GM12864 (cell line): ENCODE measurements at regions not wholly inside any gene's neighbourhood (a gene's known extent, or its start where the extent isn't known, plus 50 kb on each side); places are given as distances from the start of the nearest gene placed in this dataset.

ENCODE experiments used
- DNase-seq: peaks from one replicate; pipeline ENCODE4 v3.0.0-alpha.2; 2011; ENCODE audit warnings: low read depth
- H3K4me3 ChIP-seq: 2 replicates; pipeline ENCODE4 v1.5.1; 2011; ENCODE audit warnings: mild to moderate bottlenecking, low read depth, low read length, control low read depth
- TF ChIP-seq, protein P1 (sequence below): IDR thresholded peaks from 2 replicates; pipeline ENCODE4 v1.5.1; 2011; ENCODE audit warnings: low read depth, mild to moderate bottlenecking, moderate library complexity, low read length, control low read depth, inconsistent platforms; ENCODE audit errors: missing control alignments

DNA sequence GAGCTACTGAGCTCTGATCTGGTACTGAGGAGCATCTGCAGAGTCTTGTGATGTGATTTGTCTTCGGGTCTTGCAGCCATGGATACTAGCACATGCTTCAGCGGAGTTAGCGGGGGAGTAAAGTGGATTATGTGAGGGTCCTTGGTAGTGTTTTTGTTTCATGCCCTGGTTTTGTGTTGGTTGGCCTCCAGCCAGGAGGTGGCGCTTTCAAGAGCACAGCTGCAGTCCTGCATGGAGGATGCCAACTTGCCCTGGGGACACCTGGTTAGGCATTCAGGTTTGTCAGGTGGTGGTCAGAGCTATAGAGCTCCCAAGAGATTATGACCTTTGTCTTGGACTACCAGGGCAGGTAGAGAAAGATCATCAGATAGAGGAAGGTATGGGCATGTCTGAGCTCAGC is 185.8 kb upstream of the CDH6 start:
- TF ChIP-seq, protein P1, sequence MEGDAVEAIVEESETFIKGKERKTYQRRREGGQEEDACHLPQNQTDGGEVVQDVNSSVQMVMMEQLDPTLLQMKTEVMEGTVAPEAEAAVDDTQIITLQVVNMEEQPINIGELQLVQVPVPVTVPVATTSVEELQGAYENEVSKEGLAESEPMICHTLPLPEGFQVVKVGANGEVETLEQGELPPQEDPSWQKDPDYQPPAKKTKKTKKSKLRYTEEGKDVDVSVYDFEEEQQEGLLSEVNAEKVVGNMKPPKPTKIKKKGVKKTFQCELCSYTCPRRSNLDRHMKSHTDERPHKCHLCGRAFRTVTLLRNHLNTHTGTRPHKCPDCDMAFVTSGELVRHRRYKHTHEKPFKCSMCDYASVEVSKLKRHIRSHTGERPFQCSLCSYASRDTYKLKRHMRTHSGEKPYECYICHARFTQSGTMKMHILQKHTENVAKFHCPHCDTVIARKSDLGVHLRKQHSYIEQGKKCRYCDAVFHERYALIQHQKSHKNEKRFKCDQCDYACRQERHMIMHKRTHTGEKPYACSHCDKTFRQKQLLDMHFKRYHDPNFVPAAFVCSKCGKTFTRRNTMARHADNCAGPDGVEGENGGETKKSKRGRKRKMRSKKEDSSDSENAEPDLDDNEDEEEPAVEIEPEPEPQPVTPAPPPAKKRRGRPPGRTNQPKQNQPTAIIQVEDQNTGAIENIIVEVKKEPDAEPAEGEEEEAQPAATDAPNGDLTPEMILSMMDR = no peak
- no peak for DNase-seq
- H3K4me3 ChIP-seq = no peak overlapping the region

DNA sequence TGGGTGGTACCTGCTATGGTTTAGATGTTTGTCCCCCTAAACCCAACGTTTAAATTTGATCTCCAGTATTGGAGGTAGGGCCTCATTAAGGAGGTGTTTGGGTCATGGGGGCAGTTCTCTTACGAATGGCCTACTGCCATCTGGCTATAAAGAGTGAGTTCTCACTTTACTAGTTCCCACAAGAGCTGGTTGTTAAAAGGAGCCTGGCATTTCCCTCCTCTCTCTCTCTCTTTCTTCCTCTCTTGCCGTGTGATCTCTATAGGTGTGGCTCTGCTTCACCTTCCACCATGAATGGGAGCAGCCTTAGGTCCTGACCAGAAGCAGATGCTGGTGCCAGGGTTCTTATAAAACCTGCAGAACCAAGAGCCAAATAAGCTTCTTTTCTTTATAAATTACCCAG is 193.2 kb upstream of the CDH6 start:
- H3K4me3 ChIP-seq = no peak overlapping the region
- TF ChIP-seq, protein P1 = no peak
- no peak for DNase-seq

DNA sequence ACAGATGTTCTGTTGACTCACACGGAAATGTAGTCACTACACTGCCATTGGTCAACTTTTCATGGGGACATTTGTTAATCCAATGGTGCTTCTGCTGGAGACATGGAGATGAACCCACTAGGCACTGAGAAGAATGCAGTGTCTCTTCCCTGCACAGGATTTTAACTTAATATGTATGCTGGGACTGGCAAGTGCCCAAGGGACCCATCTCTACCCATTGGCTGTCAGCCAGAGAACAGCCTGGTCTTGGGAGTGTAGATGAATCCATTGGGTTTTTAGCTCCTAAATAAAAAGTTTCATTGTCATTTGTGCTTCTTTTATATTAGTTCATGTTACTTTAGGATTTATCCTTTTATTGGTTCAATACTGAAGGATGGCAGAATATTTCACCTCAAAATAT is 195.8 kb upstream of the CDH6 start:
- DNase-seq = no peak
- no peak overlapping the region for H3K4me3 ChIP-seq
- TF ChIP-seq, protein P1 = no peak

DNA sequence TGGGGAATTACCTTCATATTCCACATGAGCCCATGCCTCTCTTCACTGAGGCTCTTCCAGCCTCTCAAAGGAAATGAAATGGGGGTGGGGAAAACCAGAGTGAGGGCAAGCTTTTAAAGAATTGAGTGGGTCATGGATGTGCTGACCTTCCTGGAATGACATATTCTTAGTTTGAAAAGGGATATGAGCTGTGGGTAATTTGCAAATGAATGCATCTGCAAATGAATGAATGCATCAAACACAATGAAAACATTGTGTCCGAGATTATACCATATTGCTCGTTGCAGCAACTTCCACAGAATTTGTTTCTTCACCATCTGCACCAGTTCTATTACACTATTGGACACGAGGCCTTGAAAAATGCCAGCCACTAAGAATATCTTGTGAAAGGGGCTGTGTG is 198.6 kb upstream of the CDH6 start:
- no peak for DNase-seq
- no peak overlapping the region for H3K4me3 ChIP-seq
- TF ChIP-seq, protein P1 = no peak

DNA sequence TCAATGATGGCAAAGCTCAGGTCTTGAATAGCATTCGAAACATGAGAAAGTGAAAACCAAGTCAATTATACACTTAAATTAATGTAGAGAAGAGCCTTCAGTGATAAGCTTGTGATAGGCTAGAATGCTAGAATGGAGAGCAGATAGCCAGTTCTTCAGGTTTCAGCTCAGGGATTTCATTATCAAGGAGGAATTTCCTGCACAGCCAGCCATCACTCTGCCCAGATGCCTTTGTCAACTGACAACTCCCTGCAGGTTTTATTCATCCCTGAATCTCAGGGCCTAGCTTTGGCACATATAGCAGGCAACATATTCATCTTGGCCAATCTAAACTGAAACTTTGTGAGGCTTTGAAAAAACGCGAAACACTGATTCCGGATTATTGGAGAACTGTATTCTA is 199.3 kb upstream of the CDH6 start:
- no peak overlapping the region for H3K4me3 ChIP-seq
- no peak for DNase-seq
- TF ChIP-seq, protein P1 = no peak

DNA sequence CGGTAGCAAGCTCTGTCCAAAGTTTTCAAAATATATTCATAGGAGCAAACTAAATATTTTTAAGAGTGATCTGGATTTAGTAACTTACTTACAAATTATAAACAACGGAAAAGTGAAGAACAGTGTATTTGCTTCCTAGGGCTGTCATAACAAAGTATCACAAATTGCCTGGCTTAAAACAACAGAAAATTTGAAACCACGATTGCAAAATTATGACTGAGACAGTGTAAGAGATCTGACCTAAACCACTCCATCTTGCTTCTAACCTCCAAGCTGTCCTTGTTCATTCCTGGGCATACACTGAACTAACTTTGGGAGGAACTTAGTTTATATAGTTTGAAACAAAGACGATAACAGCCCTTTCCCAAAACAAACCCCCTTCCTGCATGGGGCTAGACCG is 202.0 kb upstream of the CDH6 start:
- DNase-seq = no peak
- H3K4me3 ChIP-seq = no peak overlapping the region
- TF ChIP-seq, protein P1 = no peak

DNA sequence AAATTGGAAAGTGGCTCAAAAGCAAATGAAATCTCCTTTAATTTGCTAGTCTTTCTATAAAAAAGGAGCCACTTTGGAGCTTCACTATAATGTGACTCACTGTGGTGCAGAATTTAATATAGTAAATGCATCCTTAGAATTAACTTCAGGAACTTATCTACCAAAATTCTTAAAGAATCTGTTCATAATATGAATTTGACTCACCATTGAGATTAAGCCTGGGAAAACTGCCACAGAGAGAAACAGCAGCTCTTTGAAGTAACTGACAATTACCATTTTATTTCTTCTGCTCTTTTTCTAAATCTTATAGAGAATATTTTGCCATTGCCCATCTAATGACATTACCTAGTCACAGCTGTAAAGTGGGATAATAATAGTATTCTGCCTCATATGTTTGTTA is 211.9 kb upstream of the CDH6 start:
- DNase-seq = no peak
- H3K4me3 ChIP-seq = no peak overlapping the region
- TF ChIP-seq, protein P1 = no peak
